ENCODE measurements at regions not wholly inside any gene's neighbourhood (a gene's known extent, or its start where the extent isn't known, plus 50 kb on each side); places are given as distances from the start of the nearest gene placed in this dataset.

DNA sequence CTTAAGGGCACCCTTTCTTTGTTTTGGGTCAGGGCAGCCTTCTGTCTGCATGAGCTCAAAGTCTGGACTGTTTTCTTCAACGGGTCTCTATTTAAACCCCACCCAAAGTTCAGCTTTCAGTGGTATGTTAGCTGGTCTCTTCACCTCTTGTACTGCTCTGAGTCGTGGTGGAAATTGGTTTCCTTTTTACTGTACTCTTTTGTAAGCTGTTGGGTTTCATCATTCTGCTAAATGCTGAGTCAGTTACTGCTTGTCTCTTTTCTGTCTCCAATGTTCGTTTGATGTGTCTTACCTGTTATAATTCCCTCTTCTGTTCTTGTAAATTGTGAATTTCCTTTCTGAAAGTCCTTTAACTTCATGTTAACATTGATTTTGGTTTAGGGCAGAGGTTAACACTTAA is 64.1 kb upstream of the MALRD1 start:
- Histone ChIP-seq H3K4me2 (ENCODE audit: low read length) (no peak overlapping the region), H3K79me2 (ENCODE audit: insufficient read depth, low read depth, low read length) (no peaks in the 10 kb centered on the region), H3K36me3 (ENCODE audit: insufficient read depth, low read length) (no peaks in the 10 kb centered on the region), H3K27ac (ENCODE audit: low read depth, low read length, poor library complexity, severe bottlenecking) (no peak overlapping the region), H3K9me3 (ENCODE audit: low read length) (no peaks in the 10 kb centered on the region), H2AFZ (ENCODE audit: low read length) (no peak overlapping the region), H3K4me1 (ENCODE audit: insufficient read depth, low read length, poor library complexity, severe bottlenecking) (no peaks in the 10 kb centered on the region), H4K20me1 (ENCODE audit: insufficient read depth, low read length) (no peaks in the 10 kb centered on the region), H3K4me3 (ENCODE audit: low read depth, low read length, poor library complexity, severe bottlenecking) (no peak overlapping the region), H3K9me2 (ENCODE audit: insufficient read depth, low read length) (no peaks in the 10 kb centered on the region)
- ChIA-PET POLR2A (interaction anchor here (0.9 kb wide), 1 partner anchor 100 kb away, joined by 3 read pairs; no protein-coding TSS in a partner anchor), CTCF (ENCODE audit: unreplicated experiment) (no interaction called here)
- intact Hi-C loops (cut with micrococcal nuclease; ENCODE audit: unreplicated experiment) = no loop called here
- BruUV-seq (replicated peaks) = no TSS peak
- no peak for TF ChIP-seq EZH2phosphoT487 (IDR thresholded peaks at IDR 0.05; ENCODE audit: borderline replicate concordance, low read depth, low read length)
- TF ChIP-seq CTCF (conservative IDR thresholded peaks at IDR 0.05; ENCODE audit: low read length) = no peak
- no peak for DNase-seq (ENCODE audit: low spot score)

GRCh38 chr10:18988338-18988737 is 60.3 kb upstream of the MALRD1 start:
- no peak for DNase-seq (ENCODE audit: low spot score)
- no peak overlapping the region for H2AFZ ChIP-seq (ENCODE audit: low read length)
- H3K4me1 ChIP-seq (ENCODE audit: insufficient read depth, low read length, poor library complexity, severe bottlenecking) = no peaks in the 10 kb centered on the region
- no TSS peak for BruUV-seq (replicated peaks)
- no peaks in the 10 kb centered on the region for H3K36me3 ChIP-seq (ENCODE audit: insufficient read depth, low read length)
- H3K9me2 ChIP-seq (ENCODE audit: insufficient read depth, low read length) = no peaks in the 10 kb centered on the region
- H3K27ac ChIP-seq (ENCODE audit: low read depth, low read length, poor library complexity, severe bottlenecking) = no peak overlapping the region
- H3K9me3 ChIP-seq (ENCODE audit: low read length) = 0 out of 2 replicates have a peak, but pooled peaks cover 4% of the 10 kb centered on the region
- no peak overlapping the region for H3K4me3 ChIP-seq (ENCODE audit: low read depth, low read length, poor library complexity, severe bottlenecking)
- ChIA-PET POLR2A (no interaction called here), CTCF (ENCODE audit: unreplicated experiment) (no interaction called here)
- intact Hi-C loops (cut with micrococcal nuclease; ENCODE audit: unreplicated experiment) = no loop called here
- no peaks in the 10 kb centered on the region for H3K79me2 ChIP-seq (ENCODE audit: insufficient read depth, low read depth, low read length)
- H3K4me2 ChIP-seq (ENCODE audit: low read length) = no peak overlapping the region
- no peak for TF ChIP-seq CTCF (conservative IDR thresholded peaks at IDR 0.05; ENCODE audit: low read length)
- no peak for TF ChIP-seq EZH2phosphoT487 (IDR thresholded peaks at IDR 0.05; ENCODE audit: borderline replicate concordance, low read depth, low read length)
- H4K20me1 ChIP-seq (ENCODE audit: insufficient read depth, low read length) = no peaks in the 10 kb centered on the region
